ENCODE measurements at regions not wholly inside any gene's neighbourhood (a gene's known extent, or its start where the extent isn't known, plus 50 kb on each side); places are given as distances from the start of the nearest gene placed in this dataset.

- TF ChIP-seq CTCF (IDR thresholded peaks at IDR 0.05) (no peak), POLR2A (IDR thresholded peaks at IDR 0.05) (no peak)
These were observed 705.9 kb upstream of the ZNF804A start for GRCh38 chr2:183892315-183892941.

Data from suprapubic skin (tissue), 3 donors.